SH-SY5Y (cell line): ENCODE measurements at regions not wholly inside any gene's neighbourhood (a gene's known extent, or its start where the extent isn't known, plus 50 kb on each side); places are given as distances from the start of the nearest gene placed in this dataset.

Experiments used
- GATA2 ChIP-seq: IDR thresholded peaks from 2 replicates; pipeline ENCODE4 v1.6.1; 2011; ENCODE audit warnings: mild to moderate bottlenecking, low read depth, low read length
- GATA3 ChIP-seq: IDR thresholded peaks from 2 replicates; pipeline ENCODE4 v1.6.1; 2011; ENCODE audit warnings: low read depth, mild to moderate bottlenecking, low read length, moderate library complexity

DNA sequence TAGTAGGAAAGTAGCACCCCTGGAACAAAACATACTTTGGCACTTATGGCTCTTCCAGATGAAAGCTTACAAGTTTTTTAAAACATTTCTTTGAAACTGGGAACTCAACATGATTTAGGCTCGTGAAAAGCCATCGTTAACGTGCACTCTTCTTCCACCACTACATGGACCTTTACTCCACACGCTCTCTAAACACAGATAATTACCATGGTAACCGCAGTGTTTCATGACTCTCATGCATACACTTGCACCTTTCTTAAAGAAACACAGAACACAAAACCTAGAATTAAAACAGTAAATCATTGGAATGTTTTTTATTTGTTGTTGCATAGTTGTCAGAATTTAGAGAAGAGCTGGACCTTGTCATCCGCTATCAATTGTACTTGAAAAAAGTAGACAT lies 154.3 kb downstream of the FGF9 start:
- no peak for TF ChIP-seq GATA3
- no peak for TF ChIP-seq GATA2
